GM21423 (cell line): ENCODE measurements at regions not wholly inside any gene's neighbourhood (a gene's known extent, or its start where the extent isn't known, plus 50 kb on each side); places are given as distances from the start of the nearest gene placed in this dataset.
"Not testable (repeated sequence)": the region's sequence is repeated elsewhere in the genome, so short reads cannot be mapped to it uniquely, and the experiment has no call there.

Source experiments
- ATAC-seq: cut with Tn5 transposase; IDR thresholded peaks from one replicate; pipeline ENCODE4 v1.9.1; 2021; ENCODE audit warnings: mild to moderate bottlenecking, moderate library complexity; ENCODE audit not compliant: unreplicated experiment

DNA sequence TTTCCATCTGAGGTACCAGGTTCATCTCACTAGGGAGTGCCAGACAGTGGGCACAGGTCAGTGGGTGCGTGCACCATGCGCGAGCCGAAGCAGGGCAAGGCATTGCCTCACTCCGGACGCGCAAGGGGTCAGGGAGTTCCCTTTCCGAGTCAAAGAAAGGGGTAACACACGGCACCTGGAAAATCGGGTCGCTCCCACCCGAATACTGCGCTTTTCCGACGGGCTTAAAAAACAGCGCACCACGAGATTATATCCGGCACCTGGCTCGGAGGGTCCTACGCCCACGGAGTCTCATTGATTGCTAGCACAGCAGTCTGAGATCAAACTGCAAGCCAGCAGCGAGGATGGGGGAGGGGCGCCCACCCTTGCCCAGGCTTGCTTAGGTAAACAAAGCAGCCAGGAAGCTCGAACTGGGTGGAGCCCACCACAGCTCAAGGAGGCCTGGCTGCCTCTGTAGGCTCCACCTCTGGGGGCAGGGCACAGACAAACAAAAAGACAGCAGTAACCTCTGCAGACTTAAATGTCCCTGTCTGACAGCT, 242.5 kb downstream of the CYLC2 start:
- not testable (repeated sequence) for ATAC-seq

- ATAC-seq: no peak
Measured at GRCh38 chr9:103242025-103242424, 246.9 kb downstream of the CYLC2 start.

DNA sequence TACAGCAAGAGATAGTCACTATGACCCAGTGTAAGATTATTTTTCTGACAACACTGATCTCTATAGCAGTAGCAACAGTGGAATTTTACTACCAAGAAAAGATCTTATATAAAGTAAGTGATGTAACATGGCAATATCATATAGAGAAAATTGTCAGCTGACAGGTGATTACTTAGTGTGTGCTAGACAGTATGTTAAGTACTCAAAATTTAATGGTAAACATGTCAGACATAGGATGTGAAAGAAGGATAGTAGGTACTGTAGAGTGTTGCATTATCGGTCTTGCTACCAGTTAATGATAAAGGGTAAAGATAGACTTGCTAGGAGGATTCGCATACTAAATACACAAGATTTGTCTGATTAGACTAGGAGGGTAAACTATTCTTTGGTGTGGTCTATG, 247.4 kb downstream of the CYLC2 start:
- no peak for ATAC-seq

GRCh38 chr9:103243553-103243952, 248.4 kb downstream of the CYLC2 start:
- ATAC-seq: no peak

DNA sequence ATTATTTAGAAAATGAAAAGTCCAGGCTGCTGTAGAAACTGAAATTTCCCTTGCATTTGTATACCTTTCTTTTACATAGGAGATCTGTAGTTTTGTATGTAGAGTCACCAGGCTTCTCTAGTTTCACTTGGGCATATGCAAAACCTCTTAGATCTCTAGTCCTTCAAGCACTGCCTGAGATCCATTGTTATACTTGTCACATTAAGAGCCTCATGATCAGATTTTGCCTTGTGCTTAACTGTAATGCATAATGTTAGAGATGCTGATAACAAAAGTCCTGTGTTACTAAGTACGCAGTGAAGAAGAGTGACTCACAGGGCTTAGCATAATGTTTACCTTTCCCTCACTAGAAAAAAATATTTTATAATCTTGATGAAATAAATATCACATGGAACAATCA, 250.2 kb downstream of the CYLC2 start:
- ATAC-seq: no peak

DNA sequence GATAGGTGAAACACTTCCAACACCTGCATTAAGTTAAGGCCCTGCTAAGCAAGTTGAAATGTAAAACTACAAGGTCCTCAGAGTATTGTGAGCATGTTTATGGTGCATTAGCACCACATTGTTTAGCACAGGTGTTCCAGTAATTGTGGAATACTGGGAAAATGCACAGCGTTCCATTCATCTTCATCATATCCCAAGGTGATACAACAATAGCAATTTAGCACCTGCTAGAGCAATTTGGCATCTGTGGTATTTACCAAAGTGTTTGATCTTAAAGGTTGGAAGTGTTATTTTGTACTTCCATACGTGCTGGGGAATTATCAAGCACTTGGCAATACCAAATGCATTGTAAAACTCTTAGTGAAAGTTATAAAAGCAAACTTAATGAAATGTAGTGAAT, 266.8 kb downstream of the CYLC2 start:
- no peak for ATAC-seq

DNA sequence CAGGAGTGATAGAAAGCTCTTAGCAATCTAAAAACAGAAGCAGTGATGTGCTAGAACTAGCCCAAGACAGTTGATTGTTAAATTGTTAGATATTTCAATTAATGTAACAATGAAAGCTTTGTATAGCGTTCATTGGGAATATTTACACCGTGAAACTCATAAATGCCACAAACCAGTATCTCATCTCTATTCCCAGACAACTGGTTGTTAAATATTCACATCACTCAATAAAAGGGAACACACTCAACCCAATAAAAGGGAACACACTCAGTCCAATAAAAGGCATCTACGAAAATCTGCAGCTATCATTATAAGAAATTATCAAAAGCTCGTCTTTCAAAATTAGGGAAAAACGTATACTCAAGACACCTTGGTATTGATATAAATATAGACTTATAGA, 270.9 kb downstream of the CYLC2 start:
- no peak for ATAC-seq

- ATAC-seq: no peak
Measured at GRCh38 chr9:103277240-103277639, 282.1 kb downstream of the CYLC2 start.

- ATAC-seq: no peak
Measured at GRCh38 chr9:103281126-103281525, 286.0 kb downstream of the CYLC2 start.

- ATAC-seq: no peak
Measured at GRCh38 chr9:103287361-103287760, 292.2 kb downstream of the CYLC2 start.

- no peak for ATAC-seq
Measured at GRCh38 chr9:103296189-103296588, 301.1 kb downstream of the CYLC2 start.

GRCh38 chr9:103301051-103301450, 305.9 kb downstream of the CYLC2 start:
- ATAC-seq: no peak

DNA sequence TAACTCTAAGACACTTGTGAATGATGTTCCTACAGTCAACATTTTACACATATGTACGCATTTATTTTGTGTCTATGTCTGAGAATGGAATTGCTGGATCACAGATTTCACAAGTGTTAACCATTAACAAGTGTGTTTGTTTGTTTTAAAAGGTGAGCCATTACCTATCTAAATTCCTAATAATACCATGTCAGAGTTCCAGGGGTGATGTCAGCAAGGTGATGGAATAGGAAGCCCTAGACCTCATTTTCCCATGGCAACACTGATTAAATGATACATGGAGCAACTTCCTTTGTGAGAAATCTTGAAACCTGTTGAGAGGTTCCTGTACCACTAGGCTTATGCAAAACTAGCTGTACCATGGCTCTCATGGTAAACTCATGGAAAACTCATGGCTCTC, 309.7 kb downstream of the CYLC2 start:
- ATAC-seq: no peak

DNA sequence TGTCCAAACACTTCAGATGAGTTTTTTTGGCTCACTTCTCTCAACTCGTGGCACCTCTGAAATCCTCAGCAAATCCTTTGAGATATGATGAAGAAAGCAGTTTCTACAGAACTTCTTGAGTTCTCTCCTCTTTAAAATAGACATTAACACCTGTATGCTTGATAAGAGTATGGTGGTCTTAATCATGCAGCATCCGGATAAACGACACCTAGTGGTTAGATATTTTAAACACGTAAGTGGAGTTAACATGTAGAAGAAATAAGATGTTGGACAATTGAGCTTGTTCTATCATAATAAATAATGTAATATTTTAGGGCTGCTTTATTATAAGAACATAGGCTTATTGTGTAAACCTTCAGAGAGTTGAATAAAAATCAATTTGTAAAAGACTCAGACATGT, 324.8 kb downstream of the CYLC2 start:
- ATAC-seq: no peak

DNA sequence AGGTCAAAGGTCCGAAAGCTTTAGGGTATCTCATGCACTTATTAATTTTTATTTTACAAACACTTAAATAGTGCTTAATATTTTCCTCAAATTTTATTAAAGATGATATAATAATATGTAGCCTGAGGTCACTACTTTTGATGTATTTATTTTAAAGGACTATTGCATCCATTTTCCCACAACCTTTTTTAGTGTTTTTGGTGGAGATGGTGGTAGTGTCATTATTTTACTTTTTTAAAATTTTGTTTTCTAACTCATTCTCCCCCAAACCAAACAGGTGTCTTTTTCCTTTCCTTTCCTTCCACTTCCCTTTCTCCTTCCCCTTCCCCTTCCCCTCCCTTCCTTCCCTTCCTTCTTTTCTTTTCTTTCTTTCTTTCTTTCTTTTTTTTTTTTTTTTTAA, 328.6 kb downstream of the CYLC2 start:
- no peak for ATAC-seq

- no peak for ATAC-seq
Measured at GRCh38 chr9:103335461-103335860, 340.3 kb downstream of the CYLC2 start.

- no peak for ATAC-seq
Measured at GRCh38 chr9:103355000-103355399, 359.9 kb downstream of the CYLC2 start.

- not testable (repeated sequence) for ATAC-seq
Measured at GRCh38 chr9:103357980-103358379, 362.8 kb downstream of the CYLC2 start.

GRCh38 chr9:103361906-103362305, 366.8 kb downstream of the CYLC2 start:
- ATAC-seq: no peak

DNA sequence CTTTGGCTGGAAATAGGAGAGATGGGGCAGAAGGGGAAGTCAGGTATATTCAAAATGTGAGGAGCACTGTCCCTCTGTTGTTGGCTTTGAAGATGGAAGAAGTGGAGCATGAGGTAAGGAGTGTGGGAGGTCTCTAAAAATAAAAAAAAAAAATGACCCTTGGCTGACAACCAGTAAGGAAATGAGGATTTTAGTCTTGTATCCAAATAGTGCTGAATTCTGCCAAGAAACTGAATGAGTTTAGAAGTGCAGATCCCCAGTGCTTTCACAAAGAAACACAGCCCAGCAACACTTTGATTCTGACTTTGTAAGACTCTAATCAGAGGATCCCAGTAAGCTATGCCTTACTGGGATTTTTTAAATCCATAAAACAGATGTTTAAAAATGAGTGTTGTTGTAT, 367.9 kb downstream of the CYLC2 start:
- no peak for ATAC-seq

- ATAC-seq: no peak
Measured at GRCh38 chr9:103364753-103365152, 369.6 kb downstream of the CYLC2 start.

DNA sequence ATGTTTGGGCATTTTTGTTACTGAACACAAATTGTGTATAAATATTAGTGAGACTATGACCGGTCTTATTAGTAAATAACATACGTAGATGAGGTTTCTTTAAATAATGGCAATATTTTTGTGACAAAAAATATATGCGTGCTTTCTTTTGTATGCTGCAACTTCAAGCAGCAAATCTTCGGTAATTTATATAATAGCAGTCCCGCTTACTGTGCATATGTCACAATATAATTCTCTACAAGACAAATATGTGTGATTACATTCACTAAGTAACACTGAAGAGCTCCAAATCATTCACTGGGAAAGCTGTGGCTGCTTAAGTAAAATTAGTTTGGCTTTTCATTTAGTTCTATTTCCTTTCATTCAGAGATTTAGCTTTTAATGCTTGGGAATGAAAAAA, 376.0 kb downstream of the CYLC2 start:
- no peak for ATAC-seq

- no peak for ATAC-seq
Measured at GRCh38 chr9:103372828-103373227, 377.7 kb downstream of the CYLC2 start.

DNA sequence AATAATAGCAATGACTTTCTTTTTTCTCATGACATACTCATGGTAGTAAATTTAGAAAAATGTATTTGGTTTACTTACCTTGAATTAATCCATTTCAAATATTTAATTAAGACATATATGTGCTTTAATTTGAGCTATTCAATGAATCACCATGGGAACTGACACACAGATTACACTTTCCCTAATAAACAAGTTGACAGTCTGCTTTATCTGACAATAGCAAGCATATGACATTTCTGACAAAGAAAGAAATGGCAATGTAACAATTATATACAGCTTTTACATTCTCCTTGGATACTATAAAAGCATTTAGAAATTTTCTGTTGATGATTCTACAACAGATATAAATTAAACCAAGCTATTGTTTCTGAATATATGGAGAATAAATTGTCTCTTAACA, 382.5 kb downstream of the CYLC2 start:
- no peak for ATAC-seq
